GM04503 (cell line): ENCODE measurements at regions not wholly inside any gene's neighbourhood (a gene's known extent, or its start where the extent isn't known, plus 50 kb on each side); places are given as distances from the start of the nearest gene placed in this dataset.
"Not testable (repeated sequence)": the region's sequence is repeated elsewhere in the genome, so short reads cannot be mapped to it uniquely, and the experiment has no call there.

Source experiments
- DNase-seq: peaks from one replicate; pipeline ENCODE4 v3.0.0-alpha.2; 2012; ENCODE audit warnings: low read depth

DNA sequence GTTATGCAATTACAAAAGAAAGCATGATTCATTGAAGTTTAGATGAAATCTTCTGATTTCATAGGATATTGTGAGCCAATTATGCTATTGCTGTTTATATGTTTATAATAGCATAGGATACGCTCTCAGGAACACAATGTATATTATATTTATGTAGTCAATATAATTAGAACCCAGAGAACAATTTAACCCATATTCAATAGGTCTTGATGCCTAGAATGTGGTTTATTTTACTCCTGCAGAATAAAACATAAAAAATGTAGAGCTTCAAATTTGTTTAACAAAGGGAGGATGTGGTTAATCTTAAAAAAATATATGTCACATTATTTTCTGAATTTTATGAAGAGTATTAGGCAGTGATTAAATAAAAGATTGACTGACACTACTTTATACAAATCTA, 380.8 kb upstream of the SPRY2 start:
- DNase-seq: no peak

DNA sequence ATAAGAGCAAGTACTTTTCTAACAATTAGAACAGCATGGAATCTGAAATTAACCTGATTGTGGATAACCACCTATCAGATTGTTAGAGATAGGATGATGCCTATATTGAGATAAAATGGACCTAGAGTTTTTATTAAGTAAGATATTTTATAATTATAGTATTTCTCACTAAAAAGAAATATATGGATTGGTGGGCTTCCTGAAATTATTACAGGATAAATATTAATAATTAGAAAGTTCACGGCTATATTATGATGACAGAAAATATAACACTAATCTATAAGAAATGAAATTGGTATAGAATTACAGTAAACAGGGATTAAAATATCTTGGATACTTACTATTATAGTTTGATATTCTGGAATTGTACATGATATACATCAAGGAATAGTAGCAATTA, 378.0 kb upstream of the SPRY2 start:
- no peak for DNase-seq

- DNase-seq: no peak
Observed at GRCh38 chr13:80717776-80718175, 376.9 kb upstream of the SPRY2 start.

GRCh38 chr13:80716610-80717081, 375.7 kb upstream of the SPRY2 start:
- no peak for DNase-seq

- DNase-seq: no peak
Observed at GRCh38 chr13:80712026-80712425, 371.1 kb upstream of the SPRY2 start.

DNA sequence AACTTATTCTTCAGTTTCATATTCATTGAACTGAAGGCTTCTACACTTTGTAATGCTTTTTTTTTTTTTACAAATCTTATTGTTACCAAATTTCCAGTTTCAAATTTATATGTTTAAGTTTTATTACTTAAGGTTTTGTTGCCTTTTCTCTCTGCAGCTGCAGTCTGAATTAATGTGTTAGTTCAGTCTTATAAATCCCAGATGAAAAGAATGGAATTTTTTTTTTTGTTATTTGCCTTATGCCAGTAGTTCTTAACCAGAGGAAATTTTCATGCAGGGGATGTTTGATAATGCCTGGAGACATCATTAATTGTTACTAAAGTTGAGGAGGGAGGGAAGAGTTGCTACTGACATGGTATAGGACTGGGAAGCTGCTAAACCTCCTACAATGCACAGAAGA, 367.9 kb upstream of the SPRY2 start:
- no peak for DNase-seq

DNA sequence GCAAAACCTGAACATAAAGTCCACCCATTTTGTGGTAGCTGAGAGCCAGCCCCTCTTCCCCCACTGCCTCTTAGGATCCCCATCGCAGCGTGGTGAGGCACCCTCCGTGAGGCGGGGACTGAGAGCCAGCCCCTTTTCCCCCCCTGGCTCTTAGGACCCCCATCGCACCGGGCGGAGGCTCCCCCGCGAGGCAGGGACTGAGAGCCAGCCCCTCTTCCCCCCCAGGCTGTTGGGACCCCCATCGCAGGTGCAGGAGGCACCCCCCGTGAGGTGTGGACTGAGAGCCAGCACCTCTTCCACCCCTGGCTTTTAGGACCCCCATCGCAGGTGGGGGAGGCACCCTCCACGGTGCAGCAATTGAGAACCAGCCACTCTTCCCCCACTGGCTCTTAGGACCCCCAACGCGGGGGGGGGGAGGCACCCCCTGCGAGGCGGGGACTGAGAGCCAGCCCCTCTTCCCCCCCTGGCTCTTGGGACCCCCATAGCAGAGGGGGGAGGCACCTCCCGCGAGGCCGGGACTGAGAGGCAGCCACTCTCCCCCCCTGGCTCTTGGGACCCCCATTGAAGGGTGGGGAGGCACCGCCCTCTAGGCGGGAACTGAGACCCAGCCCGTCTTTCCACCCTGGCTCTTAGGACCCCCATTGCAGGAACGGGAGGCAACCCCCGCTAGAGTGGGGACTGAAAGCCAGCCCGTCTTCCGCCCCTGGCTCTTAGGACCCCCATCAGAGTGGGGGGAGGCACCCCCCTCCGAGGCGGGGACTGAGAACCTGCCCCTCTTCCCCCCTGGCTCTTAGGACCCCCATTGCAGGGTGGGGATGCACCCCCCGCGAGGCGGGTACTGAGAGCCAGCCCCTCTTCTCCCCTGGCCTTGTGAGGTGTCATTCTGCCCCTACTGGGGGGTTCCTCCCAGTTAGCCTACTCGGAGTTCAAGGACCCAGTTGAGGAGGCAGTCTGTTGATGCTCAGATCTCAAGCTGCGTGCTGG, 366.4 kb upstream of the SPRY2 start:
- DNase-seq: no peak

- DNase-seq: no peak
Observed at GRCh38 chr13:80706164-80706471, 365.2 kb upstream of the SPRY2 start.

GRCh38 chr13:80705371-80706163, 364.6 kb upstream of the SPRY2 start:
- DNase-seq: no peak

DNA sequence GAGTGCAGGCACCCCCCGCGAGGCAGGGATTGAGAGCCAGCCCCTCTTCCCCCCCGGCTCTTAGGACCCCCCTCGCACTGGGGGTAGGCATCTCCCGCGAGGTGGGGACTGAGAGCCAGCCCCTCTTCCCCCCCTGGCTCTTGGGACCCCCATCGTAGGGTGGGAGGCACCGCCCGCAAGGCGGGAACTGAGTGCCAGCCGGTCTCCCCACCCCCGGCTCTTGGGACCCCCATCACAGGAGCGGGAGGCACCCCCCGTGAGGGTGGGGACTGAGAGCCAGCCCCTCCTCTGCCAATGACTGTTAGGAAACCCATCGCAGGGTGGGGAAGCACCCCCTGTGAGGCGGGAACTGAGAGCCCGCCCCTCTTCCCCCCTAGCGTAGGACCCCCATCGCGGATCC, 363.4 kb upstream of the SPRY2 start:
- no peak for DNase-seq

- DNase-seq: no peak
Observed at GRCh38 chr13:80695841-80696240, 354.9 kb upstream of the SPRY2 start.

GRCh38 chr13:80691814-80692213, 350.9 kb upstream of the SPRY2 start:
- DNase-seq: not testable (repeated sequence)

DNA sequence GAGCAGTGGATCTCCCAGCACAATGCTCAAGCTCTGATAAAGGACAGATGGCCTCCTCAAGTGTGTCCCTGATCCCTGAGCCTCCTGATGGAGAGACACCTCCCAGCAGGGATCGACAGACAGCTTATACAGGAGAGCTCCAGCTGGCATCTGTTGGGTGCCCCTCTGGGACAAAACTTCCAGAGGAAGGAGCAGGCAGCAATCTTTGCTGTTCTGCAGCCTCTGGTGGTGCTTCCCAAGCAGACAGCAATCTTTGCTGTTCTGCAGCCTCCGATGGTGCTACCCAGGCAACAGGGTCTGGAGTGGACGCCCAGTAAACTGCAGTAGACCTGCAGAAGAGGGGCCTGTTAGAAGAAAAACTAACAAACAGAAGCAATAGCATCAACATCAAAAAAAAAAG, 349.3 kb upstream of the SPRY2 start:
- no peak for DNase-seq

GRCh38 chr13:80688593-80688992, 347.7 kb upstream of the SPRY2 start:
- no peak for DNase-seq

GRCh38 chr13:80685942-80686341, 345.0 kb upstream of the SPRY2 start:
- no peak for DNase-seq

DNA sequence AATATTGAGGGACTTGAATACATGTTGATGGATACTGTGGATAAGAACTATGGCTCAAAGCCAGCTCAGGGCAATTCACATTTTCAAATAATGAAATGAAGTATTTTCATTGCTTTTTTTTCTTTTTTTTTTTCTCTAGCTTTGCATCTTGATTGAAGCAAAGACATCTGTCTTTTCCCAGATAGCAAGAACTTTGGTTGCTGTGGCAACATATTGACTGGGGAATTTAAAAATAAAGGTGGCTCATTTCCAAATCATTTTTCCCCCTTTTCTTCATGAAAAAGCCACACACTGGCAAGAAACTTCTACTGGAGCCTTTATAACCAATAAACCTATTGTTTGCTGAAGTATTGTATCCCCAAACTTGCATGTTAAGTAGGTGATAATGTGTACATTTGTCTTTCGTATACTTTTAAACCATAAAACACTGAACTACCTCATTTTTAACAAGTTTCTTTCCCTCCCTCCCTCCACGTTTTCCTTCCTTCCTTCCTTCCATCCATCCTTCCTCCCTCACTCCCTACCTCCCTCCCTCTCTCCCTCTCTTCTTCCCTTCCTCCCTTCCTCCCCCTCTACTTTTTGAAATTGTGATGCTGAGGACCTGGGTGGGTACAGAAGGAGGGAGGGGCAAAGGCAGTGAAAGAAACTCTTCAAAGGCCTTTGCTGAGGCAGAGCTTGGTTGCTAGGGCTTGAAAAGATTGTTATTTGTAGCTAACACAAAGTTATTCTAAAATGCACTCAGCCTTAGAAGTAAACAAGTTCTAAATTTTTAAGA, 343.5 kb upstream of the SPRY2 start:
- no peak for DNase-seq

- no peak for DNase-seq
Observed at GRCh38 chr13:80680786-80681366, 339.9 kb upstream of the SPRY2 start.

- DNase-seq: no peak
Observed at GRCh38 chr13:80679423-80679822, 338.5 kb upstream of the SPRY2 start.

GRCh38 chr13:80677227-80677626, 336.3 kb upstream of the SPRY2 start:
- DNase-seq: no peak

GRCh38 chr13:80675442-80675841, 334.5 kb upstream of the SPRY2 start:
- DNase-seq: not testable (repeated sequence)

DNA sequence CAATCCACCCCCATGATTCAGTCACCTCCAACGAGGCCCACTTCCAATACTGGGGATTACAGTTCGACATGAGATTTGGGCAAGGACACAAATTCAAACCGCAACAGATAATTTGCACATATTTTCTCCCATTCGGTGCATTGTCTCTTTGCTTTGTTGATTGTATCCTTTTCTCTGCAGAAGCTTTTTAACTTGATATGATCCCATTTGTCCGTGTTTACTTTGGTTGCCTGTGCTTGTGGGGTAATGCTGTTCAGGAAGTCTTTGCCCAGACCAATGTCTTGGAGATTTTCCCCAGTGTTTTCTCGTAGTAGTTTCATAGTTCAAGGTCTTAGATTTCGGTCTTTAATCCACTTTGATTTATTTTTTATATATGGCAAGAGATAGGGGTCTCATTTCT, 330.8 kb upstream of the SPRY2 start:
- DNase-seq: no peak

DNA sequence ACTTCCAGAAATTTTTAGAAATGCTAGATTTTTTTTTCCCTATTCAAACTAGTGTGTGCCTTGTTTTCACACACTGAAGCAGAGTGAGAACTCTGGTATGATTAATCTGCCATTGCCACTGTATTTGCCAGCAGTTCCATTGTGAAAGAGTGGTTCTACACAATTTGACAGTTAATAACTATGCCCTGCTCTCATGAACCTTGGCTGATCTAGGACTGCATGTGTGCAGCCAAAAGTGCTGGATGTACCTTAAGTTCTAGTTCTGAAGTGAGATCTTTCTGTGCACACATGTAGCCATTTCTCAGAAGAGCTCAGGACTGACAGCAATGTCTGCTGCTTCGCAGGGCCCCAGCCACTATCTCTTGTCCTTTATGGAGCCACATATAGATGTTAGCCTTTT, 328.2 kb upstream of the SPRY2 start:
- no peak for DNase-seq
